ENCODE measurements at regions not wholly inside any gene's neighbourhood (a gene's known extent, or its start where the extent isn't known, plus 50 kb on each side); places are given as distances from the start of the nearest gene placed in this dataset.

GRCh38 chr4:96063639-96064038 is 223.7 kb downstream of the PDHA2 start:
- no peak overlapping the region for H3K27ac ChIP-seq
- H3K4me3 ChIP-seq = no peak overlapping the region
- no peak for TF ChIP-seq Cebpa-rat (IDR thresholded peaks at IDR 0.05)

DNA sequence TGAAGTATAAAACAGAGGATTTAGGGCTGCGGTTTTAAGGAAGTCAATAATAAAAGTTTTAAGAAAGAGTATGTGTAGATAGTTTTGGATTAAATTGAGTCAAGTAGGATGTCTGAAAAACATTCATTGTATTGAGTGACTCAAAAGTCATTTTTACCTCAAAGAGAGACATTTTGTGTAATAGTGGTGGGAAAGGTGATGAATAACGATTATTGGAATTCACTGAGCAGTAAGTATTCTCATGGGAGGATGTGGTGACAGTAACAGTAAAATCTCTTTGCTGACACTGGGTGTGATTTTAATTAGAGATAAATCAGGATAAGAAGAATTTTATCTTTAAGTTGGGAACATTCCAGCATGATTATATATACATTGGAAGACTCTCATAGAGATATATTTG is 233.6 kb downstream of the PDHA2 start:
- Histone ChIP-seq H3K27me3 (no peaks in the 10 kb centered on the region), H4K20me1 (no peaks in the 10 kb centered on the region), H3K27ac (no peak overlapping the region), H3K4me1 (peaks cover 0 to 11% (median 4%) of the 10 kb centered on the region in 10 experiments; a peak in 10 of 20 replicates), H3K4me3 (no peak overlapping the region), H3K9ac (no peak overlapping the region), H3K9me3 (replicated peaks in 1 of 11) (peaks cover 0 to 7% (median 4%) of the 10 kb centered on the region in 11 experiments; a peak in 6 of 22 replicates), H3K36me3 (no peaks in the 10 kb centered on the region), H3K4me2 (peak overlapping the region in 6 of 11 experiments; percentile 1 to 50 (median 32); a peak in 8 of 22 replicates)
- TF ChIP-seq Cebpa-rat (IDR thresholded peaks at IDR 0.05) = no peak

More at GRCh38 chr4:96063639-96064038, 223.7 kb downstream of the PDHA2 start:
- H3K9ac ChIP-seq = no peak overlapping the region
- no peaks in the 10 kb centered on the region for H4K20me1 ChIP-seq
- peaks cover 6 to 18% (median 14%) of the 10 kb centered on the region in 11 experiments; a peak in 19 of 22 replicates for H3K9me3 ChIP-seq (replicated peaks in 1 of 11)
- H3K27me3 ChIP-seq = no peaks in the 10 kb centered on the region
- H3K36me3 ChIP-seq = no peaks in the 10 kb centered on the region
- no peak overlapping the region for H3K4me2 ChIP-seq
- no peaks in the 10 kb centered on the region for H3K4me1 ChIP-seq

DNA sequence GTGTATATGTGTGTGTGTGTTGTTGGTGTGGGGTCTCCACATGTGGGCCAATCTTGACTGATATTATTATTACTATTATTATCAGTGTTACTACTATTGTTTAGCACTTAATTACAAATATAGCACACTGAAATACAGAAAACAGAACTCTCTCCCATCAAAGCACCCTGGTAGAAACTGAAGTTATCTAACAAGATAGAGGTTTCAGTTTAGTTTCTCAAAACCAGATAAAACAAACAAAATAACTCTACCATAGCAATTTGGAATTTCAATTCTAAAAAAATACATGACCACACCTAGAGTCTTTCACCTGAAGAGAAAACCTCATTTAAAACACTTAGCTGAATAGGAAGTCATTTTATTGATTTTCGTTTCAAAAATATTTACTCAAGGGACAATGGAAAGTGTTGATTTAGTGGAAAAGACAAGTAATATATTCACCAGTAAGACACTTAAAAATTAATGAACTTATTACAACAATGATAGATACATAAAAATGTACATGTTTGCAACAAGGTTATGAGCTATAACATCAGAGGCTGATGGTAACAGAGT is 252.3 kb downstream of the PDHA2 start:
- Histone ChIP-seq H4K20me1 (no peaks in the 10 kb centered on the region), H3K9me3 (replicated peaks in 1 of 11) (no peaks in the 10 kb centered on the region), H3K36me3 (no peaks in the 10 kb centered on the region), H3K9ac (no peak overlapping the region), H3K4me1 (no peaks in the 10 kb centered on the region), H3K27me3 (no peaks in the 10 kb centered on the region), H3K4me3 (no peak overlapping the region), H3K4me2 (no peak overlapping the region), H3K27ac (no peak overlapping the region)
- no peak for TF ChIP-seq Cebpa-rat (IDR thresholded peaks at IDR 0.05)

GRCh38 chr4:96093057-96093456 is 253.2 kb downstream of the PDHA2 start:
- Histone ChIP-seq H3K9ac (no peak overlapping the region), H3K4me3 (no peak overlapping the region), H3K36me3 (no peaks in the 10 kb centered on the region), H3K27ac (no peak overlapping the region), H3K27me3 (no peaks in the 10 kb centered on the region), H3K4me2 (no peak overlapping the region), H3K9me3 (replicated peaks in 1 of 11) (no peaks in the 10 kb centered on the region), H4K20me1 (no peaks in the 10 kb centered on the region), H3K4me1 (no peaks in the 10 kb centered on the region)
- TF ChIP-seq Cebpa-rat (IDR thresholded peaks at IDR 0.05) = no peak

DNA sequence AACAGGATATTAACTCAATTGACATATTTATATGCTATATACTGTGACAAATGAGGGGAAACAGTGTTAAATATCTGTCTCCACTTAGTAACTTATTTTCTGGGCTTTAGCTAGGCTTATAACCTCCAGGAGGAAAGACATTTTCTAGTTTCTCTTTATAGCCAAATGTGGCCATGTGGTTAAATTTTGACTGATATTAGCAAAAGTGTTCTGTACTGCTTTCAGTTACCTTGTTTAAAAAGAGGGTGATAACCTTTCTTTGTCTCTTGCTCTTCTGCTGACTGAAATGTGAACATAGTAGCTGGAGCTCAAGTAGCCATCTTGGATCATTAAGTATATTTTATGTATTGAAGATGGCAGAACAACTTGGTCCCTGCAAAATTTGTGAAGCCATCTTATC is 253.7 kb downstream of the PDHA2 start:
- TF ChIP-seq Cebpa-rat (IDR thresholded peaks at IDR 0.05) = no peak
- H3K4me2 ChIP-seq = no peak overlapping the region
- H3K27ac ChIP-seq = no peak overlapping the region

DNA sequence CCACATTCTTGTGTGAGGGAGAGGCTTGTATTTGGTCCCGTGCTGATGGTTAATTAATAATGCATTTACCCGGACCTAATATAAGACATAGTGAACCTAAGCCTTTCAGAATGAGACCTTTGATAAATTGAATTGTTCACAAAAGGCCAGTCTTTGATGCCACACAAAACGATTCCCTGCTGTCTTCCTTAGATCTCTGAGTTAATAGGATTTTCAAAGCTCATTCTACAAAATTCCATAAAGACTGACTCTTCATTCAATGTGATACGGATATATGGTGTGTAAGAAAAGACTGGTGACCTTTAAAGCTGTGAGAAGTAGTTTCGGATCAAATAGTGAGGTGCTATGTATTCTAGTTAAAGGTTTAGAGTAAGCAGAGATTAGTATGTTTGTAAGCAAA is 254.3 kb downstream of the PDHA2 start:
- no peak for TF ChIP-seq Cebpa-rat (IDR thresholded peaks at IDR 0.05)
- Histone ChIP-seq H3K27me3 (no peaks in the 10 kb centered on the region), H3K4me2 (no peak overlapping the region), H3K9me3 (replicated peaks in 1 of 11) (no peaks in the 10 kb centered on the region), H3K27ac (no peak overlapping the region), H3K36me3 (no peaks in the 10 kb centered on the region), H3K4me1 (no peaks in the 10 kb centered on the region), H4K20me1 (no peaks in the 10 kb centered on the region), H3K4me3 (no peak overlapping the region), H3K9ac (no peak overlapping the region)

More for the DNA sequence above, 253.7 kb downstream of the PDHA2 start:
- H3K27me3 ChIP-seq = no peaks in the 10 kb centered on the region
- no peaks in the 10 kb centered on the region for H4K20me1 ChIP-seq
- no peaks in the 10 kb centered on the region for H3K36me3 ChIP-seq
- no peak overlapping the region for H3K4me3 ChIP-seq
- no peaks in the 10 kb centered on the region for H3K9me3 ChIP-seq (replicated peaks in 1 of 11)
- H3K9ac ChIP-seq = no peak overlapping the region
- H3K4me1 ChIP-seq = no peaks in the 10 kb centered on the region

GRCh38 chr4:96097040-96097607 is 257.2 kb downstream of the PDHA2 start:
- H3K27ac ChIP-seq = no peak overlapping the region
- TF ChIP-seq Cebpa-rat (IDR thresholded peaks at IDR 0.05) = no peak
- H4K20me1 ChIP-seq = no peaks in the 10 kb centered on the region
- H3K9ac ChIP-seq = no peak overlapping the region
- H3K27me3 ChIP-seq = no peaks in the 10 kb centered on the region
- H3K4me1 ChIP-seq = no peaks in the 10 kb centered on the region
- no peaks in the 10 kb centered on the region for H3K36me3 ChIP-seq
- no peak overlapping the region for H3K4me3 ChIP-seq
- H3K9me3 ChIP-seq (replicated peaks in 1 of 11) = no peaks in the 10 kb centered on the region
- H3K4me2 ChIP-seq = no peak overlapping the region

DNA sequence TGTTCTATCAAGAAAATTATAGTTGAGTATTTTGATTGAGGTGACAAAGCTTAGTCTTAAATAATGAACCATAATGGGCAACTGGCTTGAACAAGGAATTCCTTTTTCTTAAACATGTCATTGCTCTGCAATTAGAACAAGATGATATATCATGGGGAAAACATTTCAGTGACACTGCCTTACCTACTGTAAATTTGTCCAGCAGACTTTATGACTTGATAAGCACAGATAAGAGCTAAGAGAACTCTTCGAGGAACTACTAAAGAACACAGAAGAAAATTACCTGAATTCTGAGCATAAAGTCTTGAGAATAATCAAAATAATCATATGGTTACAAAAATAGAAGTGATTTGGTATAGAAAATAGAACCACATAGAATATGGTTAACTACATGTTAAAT is 257.8 kb downstream of the PDHA2 start:
- Histone ChIP-seq H4K20me1 (no peaks in the 10 kb centered on the region), H3K36me3 (no peaks in the 10 kb centered on the region), H3K9me3 (replicated peaks in 1 of 11) (no peaks in the 10 kb centered on the region), H3K4me1 (no peaks in the 10 kb centered on the region), H3K4me2 (no peak overlapping the region), H3K27me3 (no peaks in the 10 kb centered on the region), H3K27ac (no peak overlapping the region), H3K9ac (no peak overlapping the region), H3K4me3 (no peak overlapping the region)
- no peak for TF ChIP-seq Cebpa-rat (IDR thresholded peaks at IDR 0.05)

DNA sequence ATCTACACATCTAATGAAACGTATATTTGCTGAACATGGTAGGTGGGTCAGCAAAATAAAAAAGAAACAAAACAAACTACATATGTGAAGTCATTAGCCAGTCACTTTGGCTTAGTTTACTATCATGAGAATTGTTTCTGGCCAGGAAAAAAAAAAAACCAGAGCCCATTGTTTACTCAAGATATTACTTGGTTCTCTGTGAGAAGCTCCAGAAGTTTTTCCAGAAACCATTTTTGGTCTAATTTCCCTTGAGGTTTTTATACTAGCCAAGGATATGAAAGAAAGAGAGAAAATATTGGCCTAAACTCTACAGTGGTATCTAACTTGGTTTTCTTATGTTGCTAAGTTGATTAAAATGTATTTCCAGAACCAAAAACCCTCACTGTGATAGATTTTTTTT is 259.1 kb downstream of the PDHA2 start:
- TF ChIP-seq Cebpa-rat (IDR thresholded peaks at IDR 0.05) = no peak
- H4K20me1 ChIP-seq = no peaks in the 10 kb centered on the region
- no peak overlapping the region for H3K9ac ChIP-seq
- H3K27ac ChIP-seq = no peak overlapping the region
- H3K4me2 ChIP-seq = no peak overlapping the region
- H3K4me1 ChIP-seq = no peaks in the 10 kb centered on the region
- no peaks in the 10 kb centered on the region for H3K36me3 ChIP-seq
- H3K4me3 ChIP-seq = no peak overlapping the region
- H3K27me3 ChIP-seq = no peaks in the 10 kb centered on the region
- H3K9me3 ChIP-seq (replicated peaks in 1 of 11) = no peaks in the 10 kb centered on the region

GRCh38 chr4:96102541-96103026 is 262.7 kb downstream of the PDHA2 start:
- Histone ChIP-seq H3K27ac (no peak overlapping the region), H3K27me3 (no peaks in the 10 kb centered on the region), H3K36me3 (no peaks in the 10 kb centered on the region), H3K4me3 (no peak overlapping the region), H3K9me3 (replicated peaks in 1 of 11) (no peaks in the 10 kb centered on the region), H3K9ac (no peak overlapping the region), H4K20me1 (no peaks in the 10 kb centered on the region), H3K4me1 (no peaks in the 10 kb centered on the region), H3K4me2 (no peak overlapping the region)
- no peak for TF ChIP-seq Cebpa-rat (IDR thresholded peaks at IDR 0.05)

Measured in BLaER1 treated with 17β-estradiol and CSF1 and Interleukin-3, amounts not matched to agents 10 nM and 100 nM (cell line).